GM21786 (cell line): ENCODE measurements at regions not wholly inside any gene's neighbourhood (a gene's known extent, or its start where the extent isn't known, plus 50 kb on each side); places are given as distances from the start of the nearest gene placed in this dataset.

Source experiments
- ATAC-seq: cut with Tn5 transposase; IDR thresholded peaks from one replicate; pipeline ENCODE4 v1.9.1; 2021; ENCODE audit not compliant: unreplicated experiment

- ATAC-seq: no peak
Observed at GRCh38 chr13:102940143-102940542, 94.3 kb downstream of the ERCC5 start.

GRCh38 chr13:102935896-102936321 is 90.1 kb downstream of the ERCC5 start:
- ATAC-seq: peak; percentile 63

- no peak for ATAC-seq
Observed at GRCh38 chr13:102933523-102933922, 87.7 kb downstream of the ERCC5 start.

GRCh38 chr13:102933122-102933521 is 87.3 kb downstream of the ERCC5 start:
- no peak for ATAC-seq

DNA sequence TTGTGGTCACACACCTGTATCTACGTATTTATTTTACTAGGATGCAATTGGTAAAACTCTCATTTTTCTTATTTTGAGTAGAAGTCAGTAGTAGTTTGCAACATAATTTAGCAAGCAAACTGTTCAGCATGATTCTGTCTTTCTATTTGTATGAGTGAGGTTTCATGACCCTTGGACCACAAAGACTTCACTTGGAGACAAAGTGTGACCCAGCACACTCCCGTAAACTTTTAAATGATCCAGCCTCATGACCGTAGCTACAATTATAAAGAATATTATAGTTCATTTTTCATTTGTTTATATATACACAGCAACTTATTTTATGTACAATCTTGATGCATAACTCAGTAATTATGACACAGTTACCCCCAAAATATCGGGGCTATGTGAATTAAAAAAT is 86.5 kb downstream of the ERCC5 start:
- no peak for ATAC-seq

GRCh38 chr13:102930566-102930965 is 84.7 kb downstream of the ERCC5 start:
- no peak for ATAC-seq

GRCh38 chr13:102928941-102929675 is 83.3 kb downstream of the ERCC5 start:
- no peak for ATAC-seq
